Ovary (tissue), 7 donors: ENCODE measurements at regions not wholly inside any gene's neighbourhood (a gene's known extent, or its start where the extent isn't known, plus 50 kb on each side); places are given as distances from the start of the nearest gene placed in this dataset.

Experiments
- DNase-seq, 5 donors: peaks; one replicate each; pipeline ENCODE4 v3.0.0-alpha.2; 2019 to 2020
- H3K27ac ChIP-seq, 2 donors: fragments of 200-600 bp; one replicate each; pipeline versions ENCODE4 v1.5.1 to v1.8.0; 2019 to 2022
- H3K27me3 ChIP-seq: fragments of 200-600 bp; one replicate; pipeline ENCODE4 v1.8.0; 2022
- H3K36me3 ChIP-seq: fragments of 200-600 bp; sonication (generic); one replicate; pipeline ENCODE4 v1.5.1; 2019
- H3K4me1 ChIP-seq: one replicate; pipeline ENCODE4 v1.8.1; 2013; ENCODE audit warnings: mild to moderate bottlenecking, moderate library complexity; ENCODE audit not compliant: insufficient read depth
- H3K4me3 ChIP-seq: fragments of 200-600 bp; sonication (generic); one replicate; pipeline ENCODE4 v1.5.1; 2017
- H3K9me3 ChIP-seq, 2 donors: fragments of 200-600 bp in 1 of 2; sonication (generic) in 1 of 2; one replicate each; pipeline versions ENCODE4 v1.5.1 to v1.8.1; 2013 to 2019; ENCODE audit warnings: mild to moderate bottlenecking in 1 of 2, moderate library complexity in 1 of 2
- CTCF ChIP-seq, 3 donors: fragments of 450-650 bp in 2 of 3; fragments of 200-600 bp in 1 of 3; IDR thresholded peaks; one replicate each; pipeline versions ENCODE4 v1.5.1 to v1.8.0; 2016 to 2022; ENCODE audit warnings: antibody characterized with exemption in 3 of 3, mild to moderate bottlenecking in 1 of 3
- EP300 ChIP-seq: sonication (generic); formaldehyde crosslinking; IDR thresholded peaks from one replicate; pipeline ENCODE4 v1.6.1; 2017; ENCODE audit warnings: antibody characterized with exemption
- POLR2A ChIP-seq: fragments of 450-650 bp; IDR thresholded peaks from one replicate; pipeline ENCODE4 v1.6.1; 2017; ENCODE audit warnings: antibody characterized with exemption, mild to moderate bottlenecking, moderate library complexity
- WGBS, 3 donors: extraction: QIAGEN DNeasy Blood & Tissue Kit in 1 of 3; methylation state at CpG; one replicate each; pipeline versions ENCODE4 v1.1.5 to v1.1.7; 2013 to 2017; 5-methylcytosine and 5-hydroxymethylcytosine counted together
- intact Hi-C, 4 donors: fragments of 100-400 bp; cut with DNase I; formaldehyde crosslinking; loops; one replicate each; pipeline versions ENCODE4 v1.11.0 to v1.15.1; 2022 to 2023
- donor health status: DM: no; HTN: no; CAD: no; lungs with moderate emphysema.
- donor health status: DM: no; HTN: no; CAD: no.
- donor health status: Bipolar disorder and iron deficiency.
- donor health status: DM: no; HTN: no; CAD: no.
- donor health status: DM: yes; HTN: yes; CAD: no.

DNA sequence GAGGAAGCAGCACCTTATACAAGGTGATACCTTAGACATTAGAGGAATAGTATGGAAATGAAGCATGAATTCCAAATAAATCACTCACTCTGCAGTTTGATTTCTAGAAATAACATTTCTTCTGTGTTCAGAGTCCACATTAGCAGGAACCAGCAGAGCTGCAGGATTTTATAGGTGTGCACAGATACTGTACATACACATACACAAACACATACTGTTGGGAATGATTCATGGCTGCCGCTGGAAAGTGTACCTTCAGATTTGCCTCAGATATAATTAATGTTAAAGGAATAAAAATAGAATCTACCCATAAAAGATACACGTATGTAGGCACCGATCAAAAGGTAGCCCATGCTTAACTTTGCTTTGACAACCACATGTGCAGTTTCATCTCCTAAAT is 578.1 kb downstream of the CSNK1G3 start:
- Histone ChIP-seq H3K4me1 (no peaks in the 10 kb centered on the region), H3K36me3 (no peaks in the 10 kb centered on the region), H3K4me3 (no peak overlapping the region), H3K27ac (no peak overlapping the region), H3K9me3 (no peaks in the 10 kb centered on the region), H3K27me3 (no peaks in the 10 kb centered on the region)
- intact Hi-C loops, result no loop called here
- DNase-seq, result no peak
- TF ChIP-seq POLR2A (no peak), CTCF (IDR thresholded peaks at IDR 0.05) (no peak), EP300 (no peak)
- 92 to 96% (median 92%) methylated on average over 3 of the region's 3 CpGs for WGBS, 3 donors

GRCh38 chr5:124089578-124089977 is 577.6 kb downstream of the CSNK1G3 start:
- DNase-seq, result no peak
- H3K4me3 ChIP-seq, result no peak overlapping the region
- no peak overlapping the region for H3K27ac ChIP-seq
- no peaks in the 10 kb centered on the region for H3K4me1 ChIP-seq
- H3K9me3 ChIP-seq, result no peaks in the 10 kb centered on the region
- intact Hi-C loops, result no loop called here
- H3K27me3 ChIP-seq, result no peaks in the 10 kb centered on the region
- WGBS, 3 donors, result 60 to 82% (median 79%) methylated on average over 2 of the region's 2 CpGs
- TF ChIP-seq POLR2A, result no peak
- no peaks in the 10 kb centered on the region for H3K36me3 ChIP-seq

DNA sequence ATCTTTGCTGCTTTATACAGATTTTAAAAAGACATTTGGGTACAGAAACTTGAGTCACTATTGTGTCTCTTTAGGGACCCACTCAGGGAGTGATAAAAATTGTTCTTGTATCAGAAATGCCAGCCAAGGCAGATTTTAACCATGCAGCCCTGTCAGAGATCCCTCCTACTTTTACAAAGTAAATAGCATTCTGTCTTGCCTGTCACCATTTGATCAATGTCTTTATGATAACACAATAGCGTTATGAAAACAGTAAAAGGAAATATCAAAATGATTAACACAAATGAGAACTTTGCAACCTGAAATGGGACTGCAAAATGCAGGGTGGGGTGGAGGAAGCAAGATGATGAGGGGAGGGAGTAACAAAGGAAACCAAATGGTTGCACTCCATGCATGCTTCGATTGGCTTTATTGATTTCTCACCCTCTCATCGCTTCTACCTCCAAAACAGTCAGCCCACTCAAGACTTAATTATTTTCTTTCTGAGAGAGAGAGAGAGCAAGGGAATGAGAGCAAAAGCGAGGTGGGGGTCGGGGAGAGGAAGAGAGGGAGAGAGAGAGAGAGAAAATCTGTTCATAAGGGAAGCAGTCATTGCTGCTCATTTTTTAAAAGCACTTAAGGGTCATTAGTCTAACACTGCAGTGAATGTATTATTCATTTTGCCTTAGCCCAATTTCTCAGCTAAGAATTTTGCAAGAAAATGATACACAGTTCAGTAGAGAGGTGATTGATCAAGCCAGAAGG is 576.5 kb downstream of the CSNK1G3 start:
- WGBS, 3 donors, result 54 to 58% (median 57%) methylated on average over 5 of the region's 5 CpGs
- Histone ChIP-seq H3K36me3 (no peaks in the 10 kb centered on the region), H3K4me1 (no peaks in the 10 kb centered on the region), H3K9me3 (no peaks in the 10 kb centered on the region), H3K27me3 (no peaks in the 10 kb centered on the region), H3K27ac (no peak overlapping the region), H3K4me3 (no peak overlapping the region)
- no peak for DNase-seq
- no peak for TF ChIP-seq EP300
- TF ChIP-seq CTCF (IDR thresholded peaks at IDR 0.05), result no peak
- no peak for TF ChIP-seq POLR2A
- intact Hi-C loops, result no loop called here

GRCh38 chr5:124087752-124088151 is 575.8 kb downstream of the CSNK1G3 start:
- no peak overlapping the region for H3K4me3 ChIP-seq
- no peaks in the 10 kb centered on the region for H3K4me1 ChIP-seq
- no peaks in the 10 kb centered on the region for H3K9me3 ChIP-seq
- H3K27me3 ChIP-seq, result no peaks in the 10 kb centered on the region
- intact Hi-C loops, result no loop called here
- TF ChIP-seq CTCF (IDR thresholded peaks at IDR 0.05), result no peak
- TF ChIP-seq POLR2A, result no peak
- no peak for TF ChIP-seq EP300
- 73 to 85% (median 82%) methylated on average over 2 of the region's 2 CpGs for WGBS, 3 donors
- no peak for DNase-seq
- H3K27ac ChIP-seq, result no peak overlapping the region
- H3K36me3 ChIP-seq, result no peaks in the 10 kb centered on the region

DNA sequence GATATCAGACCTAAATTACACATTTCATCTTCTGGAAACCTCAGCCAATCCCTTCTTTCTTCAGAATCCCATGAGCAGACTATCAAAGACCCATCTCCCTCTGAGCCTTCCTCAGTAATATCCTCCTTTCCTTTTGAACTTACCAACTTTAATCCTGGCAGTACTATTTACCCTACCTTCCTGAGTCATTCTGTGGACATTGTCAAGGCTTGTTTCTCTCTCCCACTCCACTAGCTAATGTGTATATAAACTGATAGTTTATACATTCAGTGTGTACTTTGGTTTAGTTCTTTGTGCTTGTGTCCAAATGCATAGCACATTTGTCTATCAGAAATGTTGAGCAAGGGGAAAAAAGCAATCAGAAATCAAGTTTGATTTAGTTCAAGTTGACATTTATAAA is 568.3 kb downstream of the CSNK1G3 start:
- H3K4me3 ChIP-seq, result no peak overlapping the region
- no peaks in the 10 kb centered on the region for H3K4me1 ChIP-seq
- H3K27me3 ChIP-seq, result no peaks in the 10 kb centered on the region
- intact Hi-C loops, result no loop called here
- no peak overlapping the region for H3K27ac ChIP-seq
- no peak for DNase-seq
- H3K9me3 ChIP-seq, result no peaks in the 10 kb centered on the region
- no peaks in the 10 kb centered on the region for H3K36me3 ChIP-seq
- TF ChIP-seq CTCF (IDR thresholded peaks at IDR 0.05) (no peak), EP300 (no peak), POLR2A (no peak)
